ENCODE measurements at regions not wholly inside any gene's neighbourhood (a gene's known extent, or its start where the extent isn't known, plus 50 kb on each side); places are given as distances from the start of the nearest gene placed in this dataset.

- no peak for TF ChIP-seq CTCF (IDR thresholded peaks at IDR 0.05; ENCODE audit: insufficient read depth, low read length)
- H3K4me3 ChIP-seq (ENCODE audit: low read depth, low read length): no peak overlapping the region
- DNase-seq (ENCODE audit: low read depth): no peak
Measured at GRCh38 chr10:128461991-128462390, 335.8 kb upstream of the MKI67 start.

- H3K4me3 ChIP-seq (ENCODE audit: low read depth, low read length): no peak overlapping the region
- TF ChIP-seq CTCF (IDR thresholded peaks at IDR 0.05; ENCODE audit: insufficient read depth, low read length): no peak
Measured at GRCh38 chr10:128462844-128463243, 336.6 kb upstream of the MKI67 start.

GRCh38 chr10:128463991-128464760 lies 338.0 kb upstream of the MKI67 start:
- H3K4me3 ChIP-seq (ENCODE audit: low read depth, low read length): no peak overlapping the region
- no peak for TF ChIP-seq CTCF (IDR thresholded peaks at IDR 0.05; ENCODE audit: insufficient read depth, low read length)
- peak; percentile 14 for DNase-seq (ENCODE audit: low read depth)

More at GRCh38 chr10:128462844-128463243, 336.6 kb upstream of the MKI67 start:
- DNase-seq (ENCODE audit: low read depth): no peak

GRCh38 chr10:128465697-128466096 lies 339.5 kb upstream of the MKI67 start:
- TF ChIP-seq CTCF (IDR thresholded peaks at IDR 0.05; ENCODE audit: insufficient read depth, low read length): no peak
- H3K4me3 ChIP-seq (ENCODE audit: low read depth, low read length): no peak overlapping the region
- no peak for DNase-seq (ENCODE audit: low read depth)

GRCh38 chr10:128466831-128467371 lies 340.7 kb upstream of the MKI67 start:
- DNase-seq (ENCODE audit: low read depth): no peak
- TF ChIP-seq CTCF (IDR thresholded peaks at IDR 0.05; ENCODE audit: insufficient read depth, low read length): no peak
- no peak overlapping the region for H3K4me3 ChIP-seq (ENCODE audit: low read depth, low read length)

- no peak overlapping the region for H3K4me3 ChIP-seq (ENCODE audit: low read depth, low read length)
- no peak for TF ChIP-seq CTCF (IDR thresholded peaks at IDR 0.05; ENCODE audit: insufficient read depth, low read length)
- DNase-seq (ENCODE audit: low read depth): no peak
Measured at GRCh38 chr10:128468462-128468861, 342.2 kb upstream of the MKI67 start.

Data from fibroblast of the aortic adventitia (primary cell).